Uterus (tissue), 3 donors: ENCODE measurements at regions not wholly inside any gene's neighbourhood (a gene's known extent, or its start where the extent isn't known, plus 50 kb on each side); places are given as distances from the start of the nearest gene placed in this dataset.

Experiments
- DNase-seq, 2 donors: peaks; one replicate each; pipeline ENCODE4 v3.0.0-alpha.2; 2019 to 2020
- H3K27ac ChIP-seq, 2 donors: fragments of 200-600 bp; sonication (generic); 1 replicate in 1 of 2; 2 replicates in 1 of 2; pipeline ENCODE4 v1.5.1; 2016 to 2018
- H3K27me3 ChIP-seq, 2 donors: fragments of 200-600 bp; sonication (generic); one replicate each; pipeline ENCODE4 v1.5.1; 2018 to 2019; ENCODE audit warnings: control low read depth in 1 of 2
- H3K36me3 ChIP-seq, 2 donors: fragments of 200-600 bp; sonication (generic); one replicate each; pipeline ENCODE4 v1.5.1; 2019; ENCODE audit warnings: control low read depth in 1 of 2
- H3K4me1 ChIP-seq, 2 donors: fragments of 200-600 bp; sonication (generic); one replicate each; pipeline ENCODE4 v1.5.1; 2018 to 2019; ENCODE audit warnings: control low read depth in 1 of 2
- H3K4me3 ChIP-seq, 2 donors: fragments of 200-600 bp; sonication (generic); 1 replicate in 1 of 2; 2 replicates in 1 of 2; pipeline ENCODE4 v1.5.1; 2018 to 2019; ENCODE audit warnings: mild to moderate bottlenecking in 1 of 2
- H3K9me3 ChIP-seq, 2 donors: fragments of 200-600 bp; sonication (generic); one replicate each; pipeline ENCODE4 v1.5.1; 2019; ENCODE audit warnings: control low read depth in 1 of 2
- CTCF ChIP-seq, 4 experiments: fragments of 200-600 bp in 2 of 4; fragments of 450-650 bp in 2 of 4; sonication (generic) in 2 of 4; IDR thresholded peaks; one replicate each; pipeline ENCODE4 v1.5.1; 2016 to 2019; ENCODE audit warnings: antibody characterized with exemption in 4 of 4, mild to moderate bottlenecking in 2 of 4, moderate library complexity in 1 of 4
- POLR2A ChIP-seq, 2 donors: fragments of 450-650 bp; IDR thresholded peaks; one replicate each; pipeline ENCODE4 v1.6.1; 2016; ENCODE audit warnings: antibody characterized with exemption in 2 of 2, mild to moderate bottlenecking in 1 of 2, moderate library complexity in 1 of 2
- intact Hi-C: fragments of 100-400 bp; cut with DNase I; formaldehyde crosslinking; loops from one replicate; pipeline ENCODE4 v1.15.1; 2023; ENCODE audit warnings: low total_unique reads
- donor health status: DM: yes; HTN: yes; CAD: no.

DNA sequence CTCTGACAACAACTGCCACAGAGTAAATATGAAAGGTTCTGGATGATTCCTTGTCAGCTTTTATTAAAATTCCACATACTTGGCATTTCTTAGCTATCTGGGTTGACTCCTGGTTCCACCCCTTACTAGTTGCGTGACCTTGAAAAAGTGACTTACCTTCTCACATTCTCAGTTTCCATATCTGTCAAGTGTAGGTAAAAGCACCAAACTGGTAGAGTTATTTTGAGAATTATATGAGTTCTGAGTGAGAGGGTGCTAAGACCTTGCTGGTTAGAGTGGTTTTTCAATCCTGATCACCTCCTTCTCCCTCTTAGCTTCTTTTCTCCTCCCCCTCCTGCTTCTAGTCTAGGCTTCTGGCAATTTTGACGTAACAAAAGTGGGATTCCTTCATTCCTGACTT is 83.4 kb upstream of the ABCD3 start:
- H3K9me3 ChIP-seq, result no peaks in the 10 kb centered on the region
- H3K4me1 ChIP-seq, result no peaks in the 10 kb centered on the region
- H3K27ac ChIP-seq, result peak overlapping the region; percentile 16 to 33
- TF ChIP-seq POLR2A (IDR thresholded peaks at IDR 0.05), result no peak
- no peak for TF ChIP-seq CTCF (IDR thresholded peaks at IDR 0.05)
- intact Hi-C loops, result loop anchor here (5.0 to 10.0 kb wide), 3 partner anchors 100 to 307 kb away; partner anchors contain the start of gene ARHGAP29
- no peaks in the 10 kb centered on the region for H3K36me3 ChIP-seq
- DNase-seq, result no peak
- H3K4me3 ChIP-seq, result no peak overlapping the region
- H3K27me3 ChIP-seq, result no peaks in the 10 kb centered on the region

DNA sequence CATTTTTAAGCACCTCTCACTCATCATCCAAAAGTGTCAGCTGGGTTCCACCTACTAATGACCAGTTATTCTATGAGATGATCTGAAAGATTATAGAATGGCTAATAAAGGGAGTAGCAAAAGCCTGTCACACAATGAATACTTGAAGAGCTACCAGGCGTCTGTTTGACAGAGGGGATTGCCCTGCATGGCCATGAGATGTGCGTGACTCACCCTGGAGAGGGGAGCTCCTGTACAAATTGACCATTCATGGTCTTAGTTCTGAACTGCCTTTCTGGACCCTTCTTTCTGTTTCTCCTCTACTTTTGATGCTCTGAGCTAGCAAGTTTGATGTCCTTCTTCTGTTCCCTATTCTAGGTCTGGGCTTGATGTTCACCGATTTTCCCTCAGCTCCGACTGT is 85.2 kb upstream of the ABCD3 start:
- intact Hi-C loops, result loop anchor here (10.0 kb wide), 1 partner anchor 98 kb away; the partner anchor contains the start of gene ARHGAP29
- Histone ChIP-seq H3K27me3 (no peaks in the 10 kb centered on the region), H3K9me3 (no peaks in the 10 kb centered on the region), H3K4me1 (no peaks in the 10 kb centered on the region), H3K27ac (no peak overlapping the region), H3K36me3 (no peaks in the 10 kb centered on the region), H3K4me3 (no peak overlapping the region)
- TF ChIP-seq CTCF (IDR thresholded peaks at IDR 0.05), result no peak
- no peak for DNase-seq

DNA sequence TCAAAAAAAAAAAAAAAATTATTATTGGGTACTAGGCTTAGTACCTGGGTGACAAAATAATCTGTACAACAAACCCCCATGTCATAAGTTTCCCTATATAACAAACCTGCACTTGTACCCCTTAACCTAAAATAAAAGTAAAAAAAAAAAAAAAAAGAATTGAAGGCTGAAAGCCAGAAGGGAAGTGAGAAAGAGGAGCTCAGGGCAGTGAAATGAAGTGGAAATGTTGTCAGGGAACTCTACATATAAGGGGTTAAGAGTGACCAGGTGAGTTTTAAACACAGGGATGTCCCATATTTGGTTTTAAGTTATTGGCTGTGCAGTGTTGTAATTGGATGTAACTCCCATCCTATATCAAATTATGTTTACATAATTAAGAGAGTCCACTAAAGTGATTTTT is 85.7 kb upstream of the ABCD3 start:
- TF ChIP-seq CTCF (IDR thresholded peaks at IDR 0.05) (no peak), POLR2A (IDR thresholded peaks at IDR 0.05) (no peak)
- no peak for DNase-seq
- no peak overlapping the region for H3K4me3 ChIP-seq
- no peaks in the 10 kb centered on the region for H3K36me3 ChIP-seq
- H3K4me1 ChIP-seq, result no peaks in the 10 kb centered on the region
- no peaks in the 10 kb centered on the region for H3K9me3 ChIP-seq
- H3K27ac ChIP-seq, result no peak overlapping the region
- intact Hi-C loops, result loop anchor here (10.0 kb wide), 1 partner anchor 98 kb away; the partner anchor contains the start of gene ARHGAP29
- H3K27me3 ChIP-seq, result no peaks in the 10 kb centered on the region

DNA sequence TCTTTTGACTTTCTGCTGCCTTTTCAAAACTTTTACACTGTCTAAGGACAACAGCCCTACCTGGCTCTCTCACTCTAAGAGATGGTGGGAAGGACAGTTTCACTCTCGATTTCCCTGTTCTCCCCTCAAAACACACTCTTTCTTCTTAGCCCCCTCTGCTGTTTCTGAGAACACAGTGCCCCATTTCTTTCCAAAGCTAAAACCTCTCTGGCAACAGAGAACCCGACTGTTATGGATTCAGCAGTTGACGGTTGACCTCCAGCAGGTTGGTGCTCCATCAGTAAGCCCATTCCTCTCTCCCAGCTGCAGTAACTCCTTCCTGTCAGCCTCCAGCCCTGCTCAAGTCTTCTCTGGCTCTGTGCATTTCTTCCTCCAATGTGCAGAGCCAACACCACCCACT is 88.2 kb upstream of the ABCD3 start:
- no peaks in the 10 kb centered on the region for H3K27me3 ChIP-seq
- no peaks in the 10 kb centered on the region for H3K36me3 ChIP-seq
- intact Hi-C loops, result loop anchor here (10.0 kb wide), 1 partner anchor 95 kb away; the partner anchor contains the start of gene ARHGAP29
- H3K9me3 ChIP-seq, result no peaks in the 10 kb centered on the region
- H3K4me3 ChIP-seq, result no peak overlapping the region
- DNase-seq, result no peak
- H3K4me1 ChIP-seq, result no peaks in the 10 kb centered on the region
- H3K27ac ChIP-seq, result no peak overlapping the region
- TF ChIP-seq POLR2A (IDR thresholded peaks at IDR 0.05) (no peak), CTCF (IDR thresholded peaks at IDR 0.05) (peak in 3 of 4 experiments; percentile 9 to 56 (median 27))

DNA sequence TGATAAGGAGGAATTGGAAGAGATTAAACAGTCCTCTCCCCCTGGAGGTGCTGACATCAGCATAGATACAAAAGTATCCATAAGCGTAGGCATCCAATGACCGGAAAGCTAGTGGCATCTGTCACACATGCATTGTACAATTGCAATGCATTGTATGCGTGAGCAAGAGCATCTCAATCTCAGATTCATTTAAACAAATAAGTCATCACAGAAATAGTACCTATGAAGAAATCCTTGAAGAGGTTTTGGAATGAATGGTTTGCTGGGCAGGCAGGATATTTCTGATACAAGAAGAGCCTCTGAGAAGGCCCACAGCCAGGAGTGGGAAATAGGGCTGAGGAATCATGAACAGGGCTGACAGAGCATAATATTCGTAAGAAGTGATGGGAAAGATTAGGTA is 88.9 kb upstream of the ABCD3 start:
- H3K4me1 ChIP-seq, result no peaks in the 10 kb centered on the region
- no peaks in the 10 kb centered on the region for H3K27me3 ChIP-seq
- H3K27ac ChIP-seq, result peak overlapping the region in 1 of 2 donors; percentile 13
- H3K4me3 ChIP-seq, result no peak overlapping the region
- no peak for DNase-seq
- TF ChIP-seq CTCF (IDR thresholded peaks at IDR 0.05) (no peak), POLR2A (IDR thresholded peaks at IDR 0.05) (no peak)
- H3K9me3 ChIP-seq, result no peaks in the 10 kb centered on the region
- intact Hi-C loops, result no loop called here
- no peaks in the 10 kb centered on the region for H3K36me3 ChIP-seq
